ENCODE measurements at regions not wholly inside any gene's neighbourhood (a gene's known extent, or its start where the extent isn't known, plus 50 kb on each side); places are given as distances from the start of the nearest gene placed in this dataset.

DNA sequence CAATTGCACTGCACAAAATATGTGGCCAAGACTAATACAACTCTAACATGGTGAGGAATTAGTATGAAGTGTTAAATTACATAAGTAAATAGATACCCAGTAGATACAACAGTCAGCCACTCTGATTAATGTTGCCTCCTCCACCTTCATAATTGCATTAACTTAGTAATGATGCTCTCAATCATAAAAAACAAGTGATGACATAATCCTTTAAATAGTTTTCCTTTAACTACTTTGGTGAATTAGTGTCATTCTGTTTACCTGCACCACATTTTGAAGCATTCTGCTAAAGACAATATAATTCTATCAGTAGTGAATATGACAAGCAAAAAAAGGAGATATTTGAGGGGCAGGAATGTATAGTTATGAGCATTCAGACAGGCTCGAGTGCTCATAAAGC, 265.9 kb upstream of the SLC24A2 start (continued):
- TF ChIP-seq E2F4 (CRISPR knock-in tag; IDR thresholded peaks at IDR 0.05; ENCODE audit: low read depth) = no peak
- no peak for TF ChIP-seq HDAC3 (IDR thresholded peaks at IDR 0.05; ENCODE audit: borderline replicate concordance, partially characterized antibody)
- TF ChIP-seq CAMTA2 (CRISPR knock-in tag; conservative IDR thresholded peaks at IDR 0.05) = no peak
- no peak for TF ChIP-seq NEUROD1 (IDR thresholded peaks at IDR 0.05; ENCODE audit: borderline replicate concordance, low read depth, low read length, partially characterized antibody)
- no peak for TF ChIP-seq ARID1B (IDR thresholded peaks at IDR 0.05)

- H4K20me1 ChIP-seq (replicated peaks; ENCODE audit: control insufficient read depth, insufficient read depth, low read length) = no peaks in the 10 kb centered on the region
- no peak for ATAC-seq
- H3K9me3 ChIP-seq (replicated peaks; ENCODE audit: control insufficient read depth, insufficient read depth, low read depth, low read length) = no peaks in the 10 kb centered on the region
- H3K4me1 ChIP-seq (replicated peaks in 1 of 2; ENCODE audit: control insufficient read depth in 2 of 2, insufficient read depth in 2 of 2, low read length in 2 of 2) = no peaks in the 10 kb centered on the region
- no peaks in the 10 kb centered on the region for H3K36me3 ChIP-seq (ENCODE audit: control insufficient read depth, insufficient read depth, low read length)
- intact Hi-C loops (cut with micrococcal nuclease) = no loop called here
- POLR2A ChIA-PET = no interaction called here
- no peaks in the 10 kb centered on the region for H3K27me3 ChIP-seq (ENCODE audit: control insufficient read depth in 2 of 2, insufficient read depth in 2 of 2, low read length in 2 of 2)
- H3K9me1 ChIP-seq (ENCODE audit: control insufficient read depth, insufficient read depth, low read length) = no peaks in the 10 kb centered on the region
- BruUV-seq (replicated peaks) = no TSS peak
- in situ Hi-C loops (cut with MboI) = no loop called here
- 4% methylated on average over 4 of the region's 4 CpGs for WGBS (ENCODE audit: insufficient coverage, low coverage, missing lambda C conversion rate)
- FAIRE-seq = no peak
- CTCF ChIA-PET (ENCODE audit: low intra/inter-chr PET ratio) = no interaction called here
- no peak overlapping the region for H3K4me3 ChIP-seq
- H3K9ac ChIP-seq (ENCODE audit: insufficient read depth in 1 of 2, low read depth in 2 of 2, low read length in 2 of 2) = no peak overlapping the region
- H3K4me2 ChIP-seq (ENCODE audit: insufficient read depth, low read length) = no peak overlapping the region
- H2AFZ ChIP-seq (ENCODE audit: low read depth, low read length) = no peak overlapping the region
- no peak overlapping the region for H3K27ac ChIP-seq (ENCODE audit: extremely low read depth, low read depth, low read length)
- DNase-seq (ENCODE audit: extremely low read depth in 1 of 4, low spot score in 3 of 4) = no peak
- no peaks in the 10 kb centered on the region for H3K79me2 ChIP-seq (ENCODE audit: control insufficient read depth, insufficient read depth, low read length)
- TF ChIP-seq HDAC1 (IDR thresholded peaks at IDR 0.05) = no peak
- no peak for TF ChIP-seq THRAP3 (IDR thresholded peaks at IDR 0.05; ENCODE audit: borderline replicate concordance)
- TF ChIP-seq, protein P1, sequence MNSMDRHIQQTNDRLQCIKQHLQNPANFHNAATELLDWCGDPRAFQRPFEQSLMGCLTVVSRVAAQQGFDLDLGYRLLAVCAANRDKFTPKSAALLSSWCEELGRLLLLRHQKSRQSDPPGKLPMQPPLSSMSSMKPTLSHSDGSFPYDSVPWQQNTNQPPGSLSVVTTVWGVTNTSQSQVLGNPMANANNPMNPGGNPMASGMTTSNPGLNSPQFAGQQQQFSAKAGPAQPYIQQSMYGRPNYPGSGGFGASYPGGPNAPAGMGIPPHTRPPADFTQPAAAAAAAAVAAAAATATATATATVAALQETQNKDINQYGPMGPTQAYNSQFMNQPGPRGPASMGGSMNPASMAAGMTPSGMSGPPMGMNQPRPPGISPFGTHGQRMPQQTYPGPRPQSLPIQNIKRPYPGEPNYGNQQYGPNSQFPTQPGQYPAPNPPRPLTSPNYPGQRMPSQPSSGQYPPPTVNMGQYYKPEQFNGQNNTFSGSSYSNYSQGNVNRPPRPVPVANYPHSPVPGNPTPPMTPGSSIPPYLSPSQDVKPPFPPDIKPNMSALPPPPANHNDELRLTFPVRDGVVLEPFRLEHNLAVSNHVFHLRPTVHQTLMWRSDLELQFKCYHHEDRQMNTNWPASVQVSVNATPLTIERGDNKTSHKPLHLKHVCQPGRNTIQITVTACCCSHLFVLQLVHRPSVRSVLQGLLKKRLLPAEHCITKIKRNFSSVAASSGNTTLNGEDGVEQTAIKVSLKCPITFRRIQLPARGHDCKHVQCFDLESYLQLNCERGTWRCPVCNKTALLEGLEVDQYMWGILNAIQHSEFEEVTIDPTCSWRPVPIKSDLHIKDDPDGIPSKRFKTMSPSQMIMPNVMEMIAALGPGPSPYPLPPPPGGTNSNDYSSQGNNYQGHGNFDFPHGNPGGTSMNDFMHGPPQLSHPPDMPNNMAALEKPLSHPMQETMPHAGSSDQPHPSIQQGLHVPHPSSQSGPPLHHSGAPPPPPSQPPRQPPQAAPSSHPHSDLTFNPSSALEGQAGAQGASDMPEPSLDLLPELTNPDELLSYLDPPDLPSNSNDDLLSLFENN (IDR thresholded peaks at IDR 0.05; ENCODE audit: low read depth in 2 of 2, low read length in 2 of 2) = no peak
Measured at GRCh38 chr9:20048985-20049384, 260.1 kb upstream of the SLC24A2 start.
